Retinal pigment epithelial cell (primary cell): ENCODE measurements at regions not wholly inside any gene's neighbourhood (a gene's known extent, or its start where the extent isn't known, plus 50 kb on each side); places are given as distances from the start of the nearest gene placed in this dataset.
"Not testable (repeated sequence)": the region's sequence is repeated elsewhere in the genome, so short reads cannot be mapped to it uniquely, and the experiment has no call there.

Experiments
- DNase-seq: peaks from one replicate; pipeline ENCODE4 v3.0.0-alpha.2; 2010; ENCODE audit warnings: low read depth
- H3K4me3 ChIP-seq: 2 replicates; pipeline ENCODE4 v1.5.1; 2011; ENCODE audit warnings: mild to moderate bottlenecking, low read length, control low read depth, moderate library complexity
- CTCF ChIP-seq: conservative IDR thresholded peaks from 2 replicates; pipeline ENCODE4 v1.5.1; 2011; ENCODE audit warnings: low read depth, low read length, control low read depth, inconsistent platforms

- no peak for TF ChIP-seq CTCF
- DNase-seq, result no peak
- no peak overlapping the region for H3K4me3 ChIP-seq
Measured at GRCh38 chr2:111668741-111669140, 215.3 kb downstream of the ANAPC1 start.

- DNase-seq, result no peak
- TF ChIP-seq CTCF, result peak; percentile 12
Measured at GRCh38 chr2:111669928-111670695, 213.9 kb downstream of the ANAPC1 start.

GRCh38 chr2:111670776-111671175, 213.2 kb downstream of the ANAPC1 start:
- no peak for DNase-seq
- no peak for TF ChIP-seq CTCF
- no peak overlapping the region for H3K4me3 ChIP-seq

More at GRCh38 chr2:111669928-111670695, 213.9 kb downstream of the ANAPC1 start:
- no peak overlapping the region for H3K4me3 ChIP-seq

GRCh38 chr2:111671426-111672150, 212.4 kb downstream of the ANAPC1 start:
- no peak for TF ChIP-seq CTCF
- H3K4me3 ChIP-seq, result no peak overlapping the region
- no peak for DNase-seq

GRCh38 chr2:111672641-111673040, 211.4 kb downstream of the ANAPC1 start:
- not testable (repeated sequence) for H3K4me3 ChIP-seq, DNase-seq

- no peak for DNase-seq
- no peak for TF ChIP-seq CTCF
- H3K4me3 ChIP-seq, result no peak overlapping the region
Measured at GRCh38 chr2:111673526-111673925, 210.5 kb downstream of the ANAPC1 start.

GRCh38 chr2:111675419-111676194, 208.4 kb downstream of the ANAPC1 start:
- peak overlapping the region; percentile 11 for H3K4me3 ChIP-seq
- DNase-seq, result no peak
- no peak for TF ChIP-seq CTCF
